ENCODE measurements at regions not wholly inside any gene's neighbourhood (a gene's known extent, or its start where the extent isn't known, plus 50 kb on each side); places are given as distances from the start of the nearest gene placed in this dataset.

- no peak for TF ChIP-seq CTCF (IDR thresholded peaks at IDR 0.05; ENCODE audit: poor library complexity, severe bottlenecking)
- TF ChIP-seq EZH2 (IDR thresholded peaks at IDR 0.05; ENCODE audit: borderline replicate concordance, insufficient read depth, low read length, poor library complexity, severe bottlenecking): no peak
- TF ChIP-seq RAD21 (conservative IDR thresholded peaks at IDR 0.05): no peak
- TF ChIP-seq EP300 (conservative IDR thresholded peaks at IDR 0.05; ENCODE audit: poor library complexity, severe bottlenecking): peak; percentile 29
These were observed 138.3 kb upstream of the PUDP start for GRCh38 chrX:7286168-7286837.

Data from neural cell (in vitro differentiated cells).